OCI-LY1 (cell line): ENCODE measurements at regions not wholly inside any gene's neighbourhood (a gene's known extent, or its start where the extent isn't known, plus 50 kb on each side); places are given as distances from the start of the nearest gene placed in this dataset.
"Not testable (repeated sequence)": the region's sequence is repeated elsewhere in the genome, so short reads cannot be mapped to it uniquely, and the experiment has no call there.

ENCODE experiments used
- H2AFZ ChIP-seq: fragments of 200-600 bp; sonication (generic), shearing (Covaris generic); 2 replicates; pipeline ENCODE4 v1.6.0; 2014; ENCODE audit warnings: antibody characterized with exemption, mild to moderate bottlenecking, low read length
- H3F3A ChIP-seq: fragments of 200-600 bp; sonication (generic), shearing (Covaris generic); 2 replicates; pipeline ENCODE4 v1.6.0; 2014; ENCODE audit warnings: mild to moderate bottlenecking, antibody characterized with exemption, low read length, moderate library complexity; ENCODE audit not compliant: insufficient read depth
- H3K27ac ChIP-seq: fragments of 200-600 bp; sonication (generic); 2 replicates; pipeline ENCODE4 v1.5.1; 2014; ENCODE audit warnings: low read length, mixed run types, mild to moderate bottlenecking, low read depth; ENCODE audit not compliant: poor library complexity, severe bottlenecking
- H3K27me3 ChIP-seq: fragments of 200-600 bp; sonication (generic); 2 replicates; pipeline ENCODE4 v1.6.0; 2014; ENCODE audit warnings: antibody characterized with exemption, mild to moderate bottlenecking, low read length, moderate library complexity; ENCODE audit not compliant: insufficient read depth
- H3K36me3 ChIP-seq: fragments of 200-600 bp; sonication (generic); 2 replicates; pipeline ENCODE4 v1.6.1; 2014; ENCODE audit warnings: mild to moderate bottlenecking, antibody characterized with exemption, low read length, moderate library complexity, mixed read lengths; ENCODE audit not compliant: insufficient read depth
- H3K4me1 ChIP-seq: fragments of 200-600 bp; sonication (generic); 2 replicates; pipeline ENCODE4 v1.5.1; 2014; ENCODE audit warnings: mild to moderate bottlenecking, low read length, moderate library complexity; ENCODE audit not compliant: insufficient read depth, severe bottlenecking
- H3K4me2 ChIP-seq: fragments of 200-600 bp; sonication (generic), shearing (Covaris generic); 2 replicates; pipeline ENCODE4 v1.6.1; 2014; ENCODE audit warnings: low read length
- H3K4me3 ChIP-seq: fragments of 200-600 bp; sonication (generic); 2 replicates; pipeline ENCODE4 v1.5.1; 2014; ENCODE audit warnings: low read length, low read depth, mild to moderate bottlenecking, mixed read lengths; ENCODE audit not compliant: poor library complexity, severe bottlenecking
- H3K79me2 ChIP-seq: fragments of 200-600 bp; shearing (Covaris generic); 2 replicates; pipeline ENCODE4 v1.6.1; 2016; ENCODE audit warnings: mixed run types, low read length, mixed read lengths; ENCODE audit not compliant: insufficient read depth
- H3K9ac ChIP-seq: fragments of 200-600 bp; sonication (generic), shearing (Covaris generic); 2 replicates; pipeline ENCODE4 v1.6.1; 2014; ENCODE audit warnings: mild to moderate bottlenecking, low read length, mixed read lengths
- H3K9me2 ChIP-seq: fragments of 200-600 bp; sonication (generic), shearing (Covaris generic); 2 replicates; pipeline ENCODE4 v1.6.1; 2014; ENCODE audit warnings: low read depth, mild to moderate bottlenecking, low read length, mixed read lengths
- H3K9me3 ChIP-seq: fragments of 200-600 bp; shearing (Covaris generic); 2 replicates; pipeline ENCODE4 v1.6.1; 2014; ENCODE audit warnings: low read length, mixed read lengths
- H4K20me1 ChIP-seq: fragments of 200-600 bp; sonication (generic), shearing (Covaris generic); 2 replicates; pipeline ENCODE4 v1.6.0; 2016; ENCODE audit warnings: mild to moderate bottlenecking, low read length; ENCODE audit not compliant: insufficient read depth
- EZH2 ChIP-seq: fragments of 200-600 bp; sonication (generic), shearing (Covaris generic); IDR thresholded peaks from 2 replicates; pipeline ENCODE4 v1.8.0; 2017; ENCODE audit warnings: borderline replicate concordance, mixed run types, mild to moderate bottlenecking, antibody characterized with exemption, low read length, moderate library complexity, mixed read lengths
- TF ChIP-seq, protein P1 (sequence below): fragments of 200-600 bp; sonication (generic), shearing (Covaris generic); IDR thresholded peaks from 2 replicates; pipeline ENCODE4 v1.5.1; 2017; ENCODE audit warnings: mild to moderate bottlenecking, antibody characterized with exemption, low read length, moderate library complexity, mixed read lengths

DNA sequence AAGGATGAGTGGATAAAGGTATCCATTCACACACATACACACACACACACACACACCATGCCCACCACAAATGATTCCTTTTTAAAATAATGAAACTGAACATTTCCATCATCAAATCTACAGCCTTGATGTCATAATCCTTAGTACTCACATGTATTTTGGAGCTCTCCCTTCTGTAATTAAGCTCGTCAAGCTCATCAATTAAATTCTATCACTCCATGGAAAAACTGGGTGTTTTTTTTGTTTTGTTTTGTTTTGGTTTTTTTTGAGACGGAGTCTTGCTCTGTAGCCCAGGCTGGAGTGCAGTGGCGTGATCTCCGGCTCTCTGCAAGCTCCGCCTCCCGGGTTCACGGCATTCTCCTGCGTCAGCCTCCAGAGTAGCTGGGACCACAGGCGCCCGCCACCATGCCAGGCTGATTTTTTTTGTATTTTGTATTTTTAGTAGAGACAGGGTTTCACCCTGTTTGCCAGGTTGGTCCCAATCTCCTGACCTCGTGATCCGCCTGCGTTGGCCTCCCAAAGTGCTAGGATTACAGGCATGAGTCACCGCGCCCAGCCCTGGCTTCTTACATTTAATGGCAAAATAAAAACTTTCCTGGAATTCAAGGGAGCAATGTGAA is 78.6 kb upstream of the RGPD4 start:
- H3F3A ChIP-seq = no peaks in the 10 kb centered on the region
- no peaks in the 10 kb centered on the region for H4K20me1 ChIP-seq
- H3K9me2 ChIP-seq = no peaks in the 10 kb centered on the region
- no peak overlapping the region for H3K9ac ChIP-seq
- H3K4me3 ChIP-seq = no peak overlapping the region
- no peak overlapping the region for H2AFZ ChIP-seq
- H3K27me3 ChIP-seq = no peaks in the 10 kb centered on the region
- no peaks in the 10 kb centered on the region for H3K36me3 ChIP-seq
- H3K4me2 ChIP-seq = no peak overlapping the region
- TF ChIP-seq, protein P1, sequence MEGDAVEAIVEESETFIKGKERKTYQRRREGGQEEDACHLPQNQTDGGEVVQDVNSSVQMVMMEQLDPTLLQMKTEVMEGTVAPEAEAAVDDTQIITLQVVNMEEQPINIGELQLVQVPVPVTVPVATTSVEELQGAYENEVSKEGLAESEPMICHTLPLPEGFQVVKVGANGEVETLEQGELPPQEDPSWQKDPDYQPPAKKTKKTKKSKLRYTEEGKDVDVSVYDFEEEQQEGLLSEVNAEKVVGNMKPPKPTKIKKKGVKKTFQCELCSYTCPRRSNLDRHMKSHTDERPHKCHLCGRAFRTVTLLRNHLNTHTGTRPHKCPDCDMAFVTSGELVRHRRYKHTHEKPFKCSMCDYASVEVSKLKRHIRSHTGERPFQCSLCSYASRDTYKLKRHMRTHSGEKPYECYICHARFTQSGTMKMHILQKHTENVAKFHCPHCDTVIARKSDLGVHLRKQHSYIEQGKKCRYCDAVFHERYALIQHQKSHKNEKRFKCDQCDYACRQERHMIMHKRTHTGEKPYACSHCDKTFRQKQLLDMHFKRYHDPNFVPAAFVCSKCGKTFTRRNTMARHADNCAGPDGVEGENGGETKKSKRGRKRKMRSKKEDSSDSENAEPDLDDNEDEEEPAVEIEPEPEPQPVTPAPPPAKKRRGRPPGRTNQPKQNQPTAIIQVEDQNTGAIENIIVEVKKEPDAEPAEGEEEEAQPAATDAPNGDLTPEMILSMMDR = no peak
- no peak for TF ChIP-seq EZH2
- H3K9me3 ChIP-seq = no peaks in the 10 kb centered on the region
- no peaks in the 10 kb centered on the region for H3K4me1 ChIP-seq
- no peaks in the 10 kb centered on the region for H3K79me2 ChIP-seq
- no peak overlapping the region for H3K27ac ChIP-seq

DNA sequence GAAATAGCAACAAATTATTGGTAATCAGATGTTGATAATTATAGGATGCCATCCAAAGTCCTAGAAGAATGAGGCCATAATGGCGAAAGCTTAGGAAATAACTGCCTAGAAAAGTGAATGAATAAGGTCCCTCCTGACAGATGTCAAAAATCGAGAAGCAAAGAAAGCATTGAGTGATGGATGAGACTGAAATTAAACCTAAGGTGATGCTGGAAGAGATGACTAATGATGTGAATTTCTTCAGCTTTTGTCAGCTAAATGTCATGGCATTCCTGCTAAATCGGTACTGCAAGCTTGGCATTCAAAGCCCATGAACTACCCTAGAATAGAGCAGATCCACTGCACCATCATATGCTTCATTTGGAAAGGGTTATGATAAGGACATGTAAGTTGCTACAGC is 74.8 kb upstream of the RGPD4 start:
- H3K79me2 ChIP-seq = no peaks in the 10 kb centered on the region
- no peak for TF ChIP-seq EZH2
- TF ChIP-seq, protein P1 = no peak

DNA sequence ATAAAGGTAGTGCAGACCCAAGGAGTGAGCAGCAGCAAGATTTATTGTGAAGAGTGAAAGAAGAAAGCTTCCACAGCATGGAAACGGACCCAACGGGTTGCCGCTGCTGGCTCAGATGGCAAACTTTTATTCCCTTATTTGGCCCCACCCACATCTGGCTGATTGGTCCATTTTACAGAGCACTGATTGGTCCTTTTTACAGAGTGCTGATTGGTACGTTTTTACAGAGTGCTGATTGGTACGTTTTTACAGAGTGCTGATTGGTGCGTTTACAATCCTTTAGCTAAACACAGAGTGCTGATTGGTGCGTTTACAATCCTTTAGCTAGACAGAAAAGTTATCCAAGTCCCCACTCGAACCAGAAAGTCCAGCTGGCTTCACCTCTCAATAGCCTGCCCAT is 72.9 kb upstream of the RGPD4 start:
- H3K9me2 ChIP-seq, H3K4me3 ChIP-seq, H3K27ac ChIP-seq, H4K20me1 ChIP-seq, H3K4me1 ChIP-seq, H3K9ac ChIP-seq, H3K27me3 ChIP-seq, H3F3A ChIP-seq, H3K4me2 ChIP-seq, H3K36me3 ChIP-seq, H3K9me3 ChIP-seq, H3K79me2 ChIP-seq, H2AFZ ChIP-seq: not testable (repeated sequence)

More for the DNA sequence above, 74.8 kb upstream of the RGPD4 start:
- Histone ChIP-seq H3F3A (no peaks in the 10 kb centered on the region), H3K4me2 (no peak overlapping the region), H2AFZ (no peak overlapping the region), H3K9me3 (no peaks in the 10 kb centered on the region), H3K36me3 (no peaks in the 10 kb centered on the region), H3K4me3 (no peak overlapping the region), H4K20me1 (no peaks in the 10 kb centered on the region), H3K9ac (no peak overlapping the region), H3K27me3 (no peaks in the 10 kb centered on the region), H3K4me1 (no peaks in the 10 kb centered on the region), H3K27ac (no peak overlapping the region), H3K9me2 (no peaks in the 10 kb centered on the region)

DNA sequence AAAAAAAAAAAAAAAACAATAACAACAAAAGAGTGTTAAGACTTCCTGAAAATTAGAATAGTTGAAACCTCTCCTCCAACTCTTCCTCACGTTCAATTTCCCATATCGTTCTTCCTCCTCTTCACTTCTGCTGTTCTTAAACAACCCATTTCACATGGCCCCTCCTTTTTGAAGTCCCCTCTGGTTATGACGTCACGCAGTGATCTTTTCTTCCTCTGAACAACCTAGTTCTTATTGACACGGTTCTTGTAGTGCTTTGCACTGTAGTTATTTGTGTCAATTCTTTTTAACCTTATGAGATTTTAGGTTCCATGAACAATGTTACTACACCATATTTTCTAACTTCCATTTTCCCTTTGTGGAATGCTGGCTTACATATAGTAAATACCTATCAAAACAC is 69.5 kb upstream of the RGPD4 start:
- Histone ChIP-seq H3K27ac (no peak overlapping the region), H3K36me3 (no peaks in the 10 kb centered on the region), H3K27me3 (no peaks in the 10 kb centered on the region), H3F3A (no peaks in the 10 kb centered on the region), H4K20me1 (no peaks in the 10 kb centered on the region), H3K9me2 (no peaks in the 10 kb centered on the region), H3K9ac (no peak overlapping the region), H2AFZ (no peak overlapping the region), H3K4me1 (no peaks in the 10 kb centered on the region), H3K79me2 (no peaks in the 10 kb centered on the region), H3K4me2 (no peak overlapping the region), H3K4me3 (no peak overlapping the region), H3K9me3 (no peaks in the 10 kb centered on the region)
- TF ChIP-seq, protein P1 = no peak
- TF ChIP-seq EZH2 = no peak
